ENCODE measurements at regions not wholly inside any gene's neighbourhood (a gene's known extent, or its start where the extent isn't known, plus 50 kb on each side); places are given as distances from the start of the nearest gene placed in this dataset.
"Not testable (repeated sequence)": the region's sequence is repeated elsewhere in the genome, so short reads cannot be mapped to it uniquely, and the experiment has no call there.

- TF ChIP-seq, protein P1, sequence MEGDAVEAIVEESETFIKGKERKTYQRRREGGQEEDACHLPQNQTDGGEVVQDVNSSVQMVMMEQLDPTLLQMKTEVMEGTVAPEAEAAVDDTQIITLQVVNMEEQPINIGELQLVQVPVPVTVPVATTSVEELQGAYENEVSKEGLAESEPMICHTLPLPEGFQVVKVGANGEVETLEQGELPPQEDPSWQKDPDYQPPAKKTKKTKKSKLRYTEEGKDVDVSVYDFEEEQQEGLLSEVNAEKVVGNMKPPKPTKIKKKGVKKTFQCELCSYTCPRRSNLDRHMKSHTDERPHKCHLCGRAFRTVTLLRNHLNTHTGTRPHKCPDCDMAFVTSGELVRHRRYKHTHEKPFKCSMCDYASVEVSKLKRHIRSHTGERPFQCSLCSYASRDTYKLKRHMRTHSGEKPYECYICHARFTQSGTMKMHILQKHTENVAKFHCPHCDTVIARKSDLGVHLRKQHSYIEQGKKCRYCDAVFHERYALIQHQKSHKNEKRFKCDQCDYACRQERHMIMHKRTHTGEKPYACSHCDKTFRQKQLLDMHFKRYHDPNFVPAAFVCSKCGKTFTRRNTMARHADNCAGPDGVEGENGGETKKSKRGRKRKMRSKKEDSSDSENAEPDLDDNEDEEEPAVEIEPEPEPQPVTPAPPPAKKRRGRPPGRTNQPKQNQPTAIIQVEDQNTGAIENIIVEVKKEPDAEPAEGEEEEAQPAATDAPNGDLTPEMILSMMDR (IDR thresholded peaks at IDR 0.05; ENCODE audit: low read depth, low read length) = no peak
- Histone ChIP-seq H3K27me3 (ENCODE audit: insufficient read depth, low read depth, severe bottlenecking) (no peaks in the 10 kb centered on the region), H3K4me3 (ENCODE audit: low read depth, low read length) (no peak overlapping the region), H3K36me3 (no peaks in the 10 kb centered on the region), H3K9me3 (ENCODE audit: severe bottlenecking) (no peaks in the 10 kb centered on the region), H3K27ac (no peak overlapping the region)
- no peak for DNase-seq
These were observed 63.4 kb upstream of the PMEPA1 start for GRCh38 chr20:57773059-57773815.

- DNase-seq = no peak
- H3K4me3 ChIP-seq (ENCODE audit: low read depth, low read length) = no peak overlapping the region
- no peaks in the 10 kb centered on the region for H3K36me3 ChIP-seq
- H3K27me3 ChIP-seq (ENCODE audit: insufficient read depth, low read depth, severe bottlenecking) = no peaks in the 10 kb centered on the region
- no peak overlapping the region for H3K27ac ChIP-seq
- TF ChIP-seq, protein P1 (IDR thresholded peaks at IDR 0.05; ENCODE audit: low read depth, low read length) = no peak
- H3K9me3 ChIP-seq (ENCODE audit: severe bottlenecking) = no peaks in the 10 kb centered on the region
These were observed 62.6 kb upstream of the PMEPA1 start for GRCh38 chr20:57772349-57772964.

GRCh38 chr20:57770852-57771720 lies 61.3 kb upstream of the PMEPA1 start:
- H3K27ac ChIP-seq = no peak overlapping the region

GRCh38 chr20:57770401-57770800 lies 60.6 kb upstream of the PMEPA1 start:
- H3K9me3 ChIP-seq (ENCODE audit: severe bottlenecking); H3K4me3 ChIP-seq (ENCODE audit: low read depth, low read length); H3K36me3 ChIP-seq; H3K27me3 ChIP-seq (ENCODE audit: insufficient read depth, low read depth, severe bottlenecking); DNase-seq; H3K27ac ChIP-seq: not testable (repeated sequence)

More at GRCh38 chr20:57770852-57771720, 61.3 kb upstream of the PMEPA1 start:
- H3K27me3 ChIP-seq (ENCODE audit: insufficient read depth, low read depth, severe bottlenecking) = no peaks in the 10 kb centered on the region
- H3K9me3 ChIP-seq (ENCODE audit: severe bottlenecking) = no peaks in the 10 kb centered on the region
- TF ChIP-seq, protein P1 (IDR thresholded peaks at IDR 0.05; ENCODE audit: low read depth, low read length) = no peak
- no peaks in the 10 kb centered on the region for H3K36me3 ChIP-seq
- H3K4me3 ChIP-seq (ENCODE audit: low read depth, low read length) = no peak overlapping the region
- no peak for DNase-seq

DNA sequence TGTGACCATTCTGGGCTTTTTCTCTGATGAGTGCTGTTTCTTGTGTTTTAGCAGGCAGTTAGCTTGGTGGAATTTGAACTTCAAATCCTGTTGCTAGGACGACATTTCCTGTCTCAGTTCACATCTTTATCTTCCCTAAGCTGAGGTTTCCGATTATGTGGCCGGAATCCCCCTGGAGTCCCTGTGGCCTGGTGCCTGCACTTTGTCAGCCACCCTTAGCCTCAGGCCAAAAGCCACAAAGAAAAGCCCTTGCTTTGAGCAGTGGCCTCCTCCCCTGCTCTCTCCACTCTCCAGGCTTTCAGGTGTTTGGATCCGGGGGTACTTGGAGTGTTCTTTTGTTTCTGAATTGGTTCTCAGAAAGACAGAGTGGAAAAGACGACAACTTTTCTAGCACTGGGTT lies 59.9 kb upstream of the PMEPA1 start:
- Histone ChIP-seq H3K4me3 (ENCODE audit: low read depth, low read length) (no peak overlapping the region), H3K27me3 (ENCODE audit: insufficient read depth, low read depth, severe bottlenecking) (no peaks in the 10 kb centered on the region), H3K36me3 (no peaks in the 10 kb centered on the region), H3K27ac (no peak overlapping the region), H3K9me3 (ENCODE audit: severe bottlenecking) (no peaks in the 10 kb centered on the region)
- DNase-seq = no peak
- TF ChIP-seq, protein P1 (IDR thresholded peaks at IDR 0.05; ENCODE audit: low read depth, low read length) = no peak

GRCh38 chr20:57768519-57768918 lies 58.7 kb upstream of the PMEPA1 start:
- Histone ChIP-seq H3K4me3 (ENCODE audit: low read depth, low read length) (no peak overlapping the region), H3K27ac (no peak overlapping the region), H3K27me3 (ENCODE audit: insufficient read depth, low read depth, severe bottlenecking) (no peaks in the 10 kb centered on the region), H3K36me3 (no peaks in the 10 kb centered on the region), H3K9me3 (ENCODE audit: severe bottlenecking) (no peaks in the 10 kb centered on the region)
- TF ChIP-seq, protein P1 (IDR thresholded peaks at IDR 0.05; ENCODE audit: low read depth, low read length) = no peak
- peak; percentile 59 for DNase-seq

All from WERI-Rb-1 (cell line).